Stimulated activated CD4-positive, alpha-beta T cell treated with anti-CD3 and anti-CD28 coated beads, Interleukin-4, amount 100 ng/mL, for 4 hours (primary cell): ENCODE measurements at regions not wholly inside any gene's neighbourhood (a gene's known extent, or its start where the extent isn't known, plus 50 kb on each side); places are given as distances from the start of the nearest gene placed in this dataset.
"Not testable (repeated sequence)": the region's sequence is repeated elsewhere in the genome, so short reads cannot be mapped to it uniquely, and the experiment has no call there.

ENCODE experiments used
- DNase-seq, 2 experiments: peaks; one replicate each; pipeline ENCODE4 v3.0.0-alpha.2; 2020

- DNase-seq = no peak
Measured at GRCh38 chr10:130926442-130926841, 385.1 kb downstream of the TCERG1L start.

GRCh38 chr10:130927157-130927556 lies 384.4 kb downstream of the TCERG1L start:
- no peak for DNase-seq

DNA sequence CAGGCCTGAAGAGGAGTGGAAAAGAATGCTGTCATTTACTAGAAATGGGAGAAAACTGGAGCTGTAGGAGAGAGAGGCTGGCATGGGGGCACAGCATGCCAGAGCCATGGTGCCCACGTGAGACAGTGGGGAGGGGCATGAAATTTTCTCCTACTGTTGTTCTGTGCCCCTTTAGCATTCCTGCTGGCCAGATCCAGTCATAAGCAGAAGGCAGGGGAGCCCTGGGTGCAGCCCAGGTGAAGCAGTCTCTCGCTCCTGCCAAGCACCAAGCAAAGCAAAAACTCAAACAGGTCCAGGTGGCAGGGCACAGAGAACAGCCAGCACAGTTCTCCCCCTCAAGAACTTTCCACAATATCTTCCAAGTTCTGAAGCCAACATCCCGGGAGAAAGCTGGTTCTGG lies 383.2 kb downstream of the TCERG1L start:
- no peak for DNase-seq

GRCh38 chr10:130929422-130930325 lies 381.8 kb downstream of the TCERG1L start:
- no peak for DNase-seq

GRCh38 chr10:130930821-130931220 lies 380.7 kb downstream of the TCERG1L start:
- DNase-seq = no peak

DNA sequence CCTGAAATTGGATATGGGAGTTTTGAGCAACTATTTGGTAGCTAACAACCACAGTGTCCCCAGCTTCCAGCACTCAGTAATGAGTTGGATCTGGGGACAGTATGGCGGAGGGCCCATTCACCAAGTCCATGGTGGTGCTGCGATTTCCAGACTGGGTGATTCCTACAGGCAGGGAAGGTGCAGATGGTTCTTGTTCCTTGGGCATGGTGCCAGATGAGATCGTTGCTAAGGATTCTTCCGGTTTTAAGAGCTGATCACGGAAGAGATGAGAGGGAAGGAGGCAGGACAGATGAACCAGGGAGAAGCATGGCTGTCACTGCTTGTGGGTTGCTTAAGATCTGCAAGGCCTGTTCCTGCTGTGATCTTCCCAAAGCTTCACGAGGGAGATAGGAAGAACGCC lies 380.3 kb downstream of the TCERG1L start:
- DNase-seq = no peak

DNA sequence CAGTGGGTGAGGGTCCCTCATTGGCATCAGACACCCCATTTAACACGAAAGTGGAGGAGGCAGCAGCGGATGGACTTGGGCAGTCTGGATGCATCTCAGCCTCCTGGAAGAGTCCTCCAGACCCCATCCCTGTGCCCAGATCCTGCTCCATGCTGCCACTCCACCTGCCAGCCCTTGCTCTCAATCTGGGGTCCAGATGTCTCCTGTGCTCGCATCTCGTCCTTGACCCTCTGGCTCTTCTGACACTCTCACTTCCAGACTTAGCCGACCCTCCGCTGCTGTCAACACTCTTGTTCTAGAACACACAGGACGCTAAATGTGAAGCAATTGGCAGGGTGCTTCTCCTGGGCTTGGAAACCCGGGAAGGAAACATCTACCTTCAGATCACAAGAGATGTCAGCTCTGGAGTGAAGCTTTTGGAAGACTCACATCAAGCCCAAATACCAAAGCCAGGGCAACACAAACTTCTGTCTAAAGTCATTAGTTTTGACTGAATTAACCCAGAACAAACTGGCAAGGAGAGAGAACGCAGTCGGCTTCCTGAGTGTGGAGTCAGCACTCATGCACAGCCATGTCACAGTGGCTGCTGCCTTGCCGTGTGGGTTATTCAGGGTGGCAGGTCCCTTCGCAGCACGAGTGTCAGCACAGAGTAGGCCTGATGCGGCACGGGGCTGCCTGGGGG lies 379.1 kb downstream of the TCERG1L start:
- no peak for DNase-seq

GRCh38 chr10:130933008-130933390 lies 378.5 kb downstream of the TCERG1L start:
- DNase-seq = no peak

- DNase-seq = no peak
Measured at GRCh38 chr10:130934293-130935127, 377.0 kb downstream of the TCERG1L start.

- no peak for DNase-seq
Measured at GRCh38 chr10:130935128-130935439, 376.4 kb downstream of the TCERG1L start.

DNA sequence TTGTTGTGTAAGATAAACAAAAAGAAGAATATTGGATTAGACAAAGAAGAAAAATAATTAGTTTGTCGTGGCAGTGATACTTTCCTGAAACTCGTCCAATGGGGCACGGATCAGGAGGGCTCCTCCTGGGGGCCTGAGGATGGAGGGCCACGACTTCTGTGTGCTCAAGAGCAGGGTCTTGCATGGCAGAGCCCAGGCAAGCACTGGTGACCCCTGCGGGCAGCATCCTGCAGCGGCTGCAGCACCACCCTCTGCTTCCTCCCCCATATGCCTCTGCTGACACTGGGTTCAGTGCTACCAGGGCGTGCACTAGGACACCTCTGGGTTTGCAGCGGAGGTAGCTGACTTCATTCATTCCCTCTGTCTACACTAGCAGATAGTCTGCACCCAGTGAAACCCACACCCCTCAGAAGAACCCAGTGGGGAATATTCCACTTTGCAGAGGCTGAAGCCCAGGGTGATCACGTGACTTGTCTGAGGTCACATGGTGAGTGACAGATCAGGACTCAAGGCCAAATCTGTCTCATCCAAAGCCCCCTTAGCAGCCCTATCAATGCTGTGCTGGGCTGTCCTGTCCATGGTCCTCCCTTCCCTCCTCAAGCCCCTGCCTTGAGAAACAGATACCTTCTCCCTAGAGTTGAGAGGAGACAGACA lies 375.5 kb downstream of the TCERG1L start:
- DNase-seq = no peak

GRCh38 chr10:130936851-130937250 lies 374.7 kb downstream of the TCERG1L start:
- no peak for DNase-seq

GRCh38 chr10:130938051-130938450 lies 373.5 kb downstream of the TCERG1L start:
- no peak for DNase-seq

DNA sequence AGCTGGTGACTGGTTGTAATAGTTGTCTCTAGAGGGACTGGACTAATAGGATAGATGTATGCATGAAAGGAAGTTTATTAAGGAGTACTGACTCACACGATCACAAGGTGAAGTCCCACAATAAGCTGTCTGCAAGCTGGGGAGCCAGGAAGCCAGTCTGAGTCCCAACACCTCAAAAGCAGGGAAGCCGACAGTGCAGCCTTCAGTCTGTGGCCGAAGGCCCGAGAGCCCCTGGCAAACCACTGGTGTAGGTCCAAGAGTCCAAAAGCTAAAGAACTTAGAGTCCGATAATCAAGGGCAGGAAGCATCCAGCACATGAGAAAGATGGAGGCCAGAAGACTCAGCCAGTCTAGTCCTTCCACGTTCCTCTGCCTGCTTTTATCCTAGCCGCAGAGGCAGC lies 372.6 kb downstream of the TCERG1L start:
- DNase-seq = not testable (repeated sequence)

DNA sequence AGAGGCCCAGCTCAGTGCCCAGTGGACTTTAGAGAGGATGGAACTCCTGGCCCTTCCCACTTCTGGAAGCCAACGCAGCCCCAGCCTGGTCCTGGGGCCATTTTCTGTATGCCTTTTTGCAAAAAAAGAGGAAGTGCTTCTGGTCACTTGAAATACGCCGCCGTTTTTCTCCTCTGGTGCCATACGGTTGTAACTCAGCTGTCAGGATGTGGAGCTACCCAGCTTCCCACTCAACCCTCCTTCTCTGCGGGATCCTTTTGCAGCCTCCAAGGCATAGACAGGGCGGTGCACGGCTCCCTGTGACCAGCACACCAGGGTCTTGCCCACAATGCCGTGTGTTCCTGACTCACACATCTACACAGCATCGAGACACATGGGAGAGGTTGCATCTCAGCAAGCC lies 369.6 kb downstream of the TCERG1L start:
- DNase-seq = no peak

GRCh38 chr10:130952086-130952485 lies 359.4 kb downstream of the TCERG1L start:
- DNase-seq = no peak

- no peak for DNase-seq
Measured at GRCh38 chr10:130954326-130954905, 357.1 kb downstream of the TCERG1L start.

GRCh38 chr10:130956251-130956650 lies 355.3 kb downstream of the TCERG1L start:
- DNase-seq = no peak

- no peak for DNase-seq
Measured at GRCh38 chr10:130957423-130957822, 354.1 kb downstream of the TCERG1L start.

- DNase-seq = no peak
Measured at GRCh38 chr10:130958003-130958402, 353.5 kb downstream of the TCERG1L start.

GRCh38 chr10:130958981-130959751 lies 352.4 kb downstream of the TCERG1L start:
- no peak for DNase-seq

DNA sequence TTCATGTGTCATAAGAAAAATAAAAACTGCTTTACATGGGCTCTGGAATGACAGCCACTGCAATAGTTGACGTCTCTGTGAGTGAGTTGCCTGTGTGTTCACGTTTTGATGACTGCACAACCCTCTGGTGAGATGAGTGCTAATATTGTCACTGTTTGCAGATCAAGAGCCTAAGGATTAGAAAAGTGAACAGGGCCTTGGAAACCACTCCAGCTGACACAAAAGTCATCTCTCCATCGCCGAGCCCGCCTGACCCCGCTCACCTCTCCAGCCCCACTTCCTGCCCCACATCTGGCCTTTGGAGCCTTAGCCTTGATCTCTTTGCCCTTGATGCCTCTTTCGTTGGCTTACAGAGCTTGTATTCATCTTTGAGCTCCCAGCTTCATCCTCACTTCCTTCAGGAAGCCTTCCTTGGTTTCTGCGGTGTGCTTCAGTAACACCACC lies 351.7 kb downstream of the TCERG1L start:
- no peak for DNase-seq
